HG03354 (cell line): ENCODE measurements at regions not wholly inside any gene's neighbourhood (a gene's known extent, or its start where the extent isn't known, plus 50 kb on each side); places are given as distances from the start of the nearest gene placed in this dataset.
"Not testable (repeated sequence)": the region's sequence is repeated elsewhere in the genome, so short reads cannot be mapped to it uniquely, and the experiment has no call there.

ENCODE experiments used
- ATAC-seq: cut with Tn5 transposase; IDR thresholded peaks from one replicate; pipeline ENCODE4 v1.9.1; 2021; ENCODE audit warnings: mild to moderate bottlenecking; ENCODE audit not compliant: unreplicated experiment, poor library complexity, severe bottlenecking

DNA sequence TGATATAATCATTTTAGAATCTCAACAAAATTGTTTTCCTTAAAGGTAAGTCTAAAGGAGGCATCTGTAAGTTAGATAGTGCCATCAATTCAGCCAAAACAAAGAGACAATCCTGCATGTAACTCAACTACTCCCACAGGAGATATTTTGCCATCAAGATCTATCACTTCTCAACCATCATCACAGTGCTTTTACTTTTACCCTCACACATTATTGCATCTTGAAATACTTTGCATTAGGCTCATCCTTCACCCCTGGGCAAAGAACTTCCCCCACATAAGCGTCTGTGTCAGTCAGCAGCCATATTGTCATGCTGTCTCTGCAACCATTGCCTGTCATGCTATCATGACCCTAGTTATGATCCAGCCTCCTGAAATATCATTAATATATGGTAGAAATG lies 54.9 kb upstream of the NLGN1 start:
- ATAC-seq = no peak

DNA sequence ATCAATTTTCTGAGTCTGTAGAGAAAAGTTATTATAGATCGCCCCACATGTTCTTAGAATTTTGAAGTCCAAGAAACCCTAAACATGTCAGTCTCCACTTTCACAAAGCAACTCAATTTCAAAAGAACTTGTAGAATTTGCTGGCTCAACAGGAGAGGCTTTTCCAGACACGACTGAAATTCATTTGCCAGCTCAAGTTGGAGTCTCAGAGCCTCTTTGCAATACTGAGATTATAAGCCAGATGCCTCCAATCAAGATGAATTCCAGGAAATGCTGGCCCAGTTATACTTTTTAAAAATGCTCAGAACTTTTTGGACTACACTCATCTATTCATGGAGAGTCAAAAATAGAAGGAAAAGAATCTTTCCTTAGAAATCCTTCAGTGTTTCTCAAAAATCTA lies 56.9 kb upstream of the NLGN1 start:
- no peak for ATAC-seq

DNA sequence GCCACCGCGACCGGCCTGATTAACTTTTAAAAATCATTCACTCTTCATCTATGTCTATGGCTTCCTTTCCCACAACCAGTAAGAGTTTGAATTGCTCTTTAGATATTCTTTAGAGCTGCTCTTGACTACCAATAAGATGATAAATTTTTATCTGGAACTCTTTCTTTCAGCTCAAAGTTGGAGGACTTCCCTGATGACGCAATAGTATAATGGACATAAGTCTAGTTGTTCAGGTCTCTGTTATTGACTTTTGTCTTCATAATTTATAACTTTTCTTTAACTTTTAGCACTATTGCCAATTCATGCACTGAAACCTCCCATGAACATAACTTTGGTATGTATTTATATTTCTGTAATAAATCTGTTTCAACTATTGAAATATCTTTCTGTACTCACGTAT lies 61.3 kb upstream of the NLGN1 start:
- ATAC-seq = no peak

DNA sequence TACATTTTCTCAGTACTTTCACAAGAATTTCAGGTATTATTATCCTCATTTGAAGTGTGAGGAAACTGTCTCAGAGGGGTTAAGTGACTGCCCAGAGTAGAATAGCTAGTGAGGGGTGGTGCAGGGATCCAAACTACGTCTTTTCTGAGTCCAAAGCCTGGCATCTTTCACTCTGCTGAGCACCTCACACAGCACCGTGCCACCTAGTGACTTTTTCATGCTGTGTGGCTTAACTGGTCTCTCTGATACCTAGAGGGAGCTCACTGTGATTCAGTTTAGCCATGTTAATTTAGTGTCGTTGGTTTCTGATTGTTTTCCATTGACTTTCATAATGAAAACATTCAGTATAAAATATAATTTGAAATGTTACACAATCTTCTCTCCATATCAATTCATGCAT lies 91.4 kb upstream of the NLGN1 start:
- no peak for ATAC-seq

DNA sequence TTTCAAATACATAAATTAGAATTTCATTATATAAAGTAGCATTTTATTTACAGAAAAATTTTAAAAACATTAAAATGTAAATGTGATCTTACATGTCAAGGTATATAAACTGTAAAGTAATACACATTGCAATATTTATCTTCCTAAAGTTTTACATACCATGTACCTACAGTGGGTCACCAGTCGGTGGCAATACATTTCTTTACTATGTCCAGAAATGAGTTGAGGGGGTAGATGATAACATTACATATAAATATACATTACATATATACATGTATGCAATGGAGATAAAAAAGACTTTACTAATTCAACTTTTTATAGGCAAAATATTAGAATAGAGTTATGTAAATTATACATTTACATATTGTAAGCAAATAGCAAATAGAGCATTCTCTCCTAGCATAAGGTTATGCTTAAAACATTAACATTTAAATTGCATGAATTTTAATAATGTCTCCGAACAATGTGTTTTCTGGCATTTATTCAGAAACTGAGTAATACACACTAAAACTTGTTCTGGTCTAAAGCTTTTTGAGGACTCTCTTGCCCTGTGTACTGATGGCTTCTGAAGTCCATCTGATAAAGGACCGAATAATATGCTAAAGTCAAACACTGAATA lies 93.3 kb upstream of the NLGN1 start:
- no peak for ATAC-seq

DNA sequence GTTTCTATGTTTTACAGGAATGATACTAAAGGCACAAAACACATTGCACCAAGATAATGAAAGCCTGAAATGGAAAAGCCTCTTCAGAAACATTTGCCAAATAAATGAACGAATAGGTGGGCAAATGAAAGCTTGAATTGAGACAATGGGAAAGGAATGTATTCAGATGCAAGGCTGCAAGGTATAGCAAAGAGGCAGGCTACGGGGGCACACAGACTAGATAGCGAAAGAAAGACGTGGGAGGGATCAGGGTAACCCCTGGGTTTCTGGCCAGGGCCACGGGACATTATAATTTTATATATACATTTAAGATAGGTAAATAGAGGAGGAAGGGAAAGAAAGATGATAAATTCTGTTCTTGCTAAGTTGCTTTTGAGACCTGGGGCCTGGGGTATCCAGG lies 95.9 kb upstream of the NLGN1 start:
- ATAC-seq = no peak

DNA sequence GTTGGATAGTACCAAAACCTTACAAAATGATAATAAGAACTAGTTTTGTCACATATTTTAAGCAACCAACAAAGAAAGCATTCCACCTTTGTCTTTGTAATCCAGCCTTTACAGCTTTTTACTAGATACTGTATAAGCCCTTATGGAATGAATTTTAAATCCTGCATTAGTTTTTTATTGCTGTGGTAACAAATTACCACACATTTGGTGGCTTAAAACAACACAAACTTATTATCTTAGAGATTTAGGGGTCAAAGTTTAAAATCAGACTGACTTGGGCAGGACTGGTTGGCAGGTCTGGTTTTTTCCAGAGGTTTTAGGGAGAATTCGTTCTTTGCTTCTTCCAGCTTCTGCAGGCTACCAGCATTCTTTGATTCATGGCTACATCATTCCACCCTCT lies 108.5 kb upstream of the NLGN1 start:
- no peak for ATAC-seq

DNA sequence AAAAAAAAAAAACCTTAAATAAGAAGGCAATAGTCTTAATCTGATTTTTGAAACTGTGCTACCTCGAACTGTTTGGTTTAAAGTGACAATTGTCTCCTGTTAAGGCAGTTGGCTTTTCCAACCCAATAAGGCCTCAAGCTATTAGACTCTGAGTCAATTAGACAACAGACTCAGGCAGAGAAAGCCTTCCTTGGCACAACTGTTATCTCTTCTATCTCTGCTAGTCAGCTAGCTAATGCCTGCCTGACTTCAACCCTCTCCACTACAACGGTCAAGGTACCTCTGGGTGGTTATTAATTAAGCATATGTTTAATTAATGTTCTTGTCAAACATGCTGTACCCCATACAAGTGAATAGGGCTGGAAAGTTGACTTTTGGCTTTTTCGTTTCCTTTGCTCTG lies 110.2 kb upstream of the NLGN1 start:
- ATAC-seq = no peak

DNA sequence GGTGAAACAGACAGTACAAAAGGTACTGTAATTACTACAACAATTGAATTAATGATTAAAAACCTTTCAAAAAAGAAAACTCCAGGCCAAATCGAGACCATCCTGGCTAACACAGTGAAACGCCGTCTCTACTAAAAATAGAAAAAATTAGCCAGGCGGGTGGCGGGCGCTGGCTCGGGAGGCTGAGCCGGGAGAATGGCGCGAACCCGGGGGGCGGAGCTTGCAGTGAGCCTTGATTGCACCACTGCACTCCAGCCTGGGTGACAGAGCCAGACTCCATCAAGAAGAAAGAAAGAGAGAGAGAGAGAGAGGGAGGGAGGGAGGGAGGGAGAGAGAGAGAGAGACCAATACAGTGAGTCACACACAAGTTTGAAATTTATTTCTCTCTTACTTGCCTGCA lies 111.0 kb upstream of the NLGN1 start:
- not testable (repeated sequence) for ATAC-seq

DNA sequence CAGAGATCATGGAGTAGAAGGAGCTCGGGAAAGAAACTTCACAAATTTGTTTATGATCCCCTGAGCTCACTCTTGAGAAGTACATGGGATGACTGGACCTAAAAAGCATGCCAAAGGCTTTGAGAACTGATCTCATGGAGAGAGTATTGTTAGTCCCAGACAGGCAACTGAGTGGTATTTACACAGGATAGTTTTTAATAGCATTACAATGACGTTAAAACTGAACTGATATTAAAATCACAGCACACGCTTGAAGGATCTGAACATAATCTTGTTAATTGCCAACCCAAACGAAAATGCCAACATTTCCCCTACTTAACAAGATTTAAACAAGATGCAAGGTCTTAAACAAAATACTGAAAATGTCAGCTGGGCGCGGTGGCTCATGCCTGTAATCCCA lies 113.2 kb upstream of the NLGN1 start:
- no peak for ATAC-seq

DNA sequence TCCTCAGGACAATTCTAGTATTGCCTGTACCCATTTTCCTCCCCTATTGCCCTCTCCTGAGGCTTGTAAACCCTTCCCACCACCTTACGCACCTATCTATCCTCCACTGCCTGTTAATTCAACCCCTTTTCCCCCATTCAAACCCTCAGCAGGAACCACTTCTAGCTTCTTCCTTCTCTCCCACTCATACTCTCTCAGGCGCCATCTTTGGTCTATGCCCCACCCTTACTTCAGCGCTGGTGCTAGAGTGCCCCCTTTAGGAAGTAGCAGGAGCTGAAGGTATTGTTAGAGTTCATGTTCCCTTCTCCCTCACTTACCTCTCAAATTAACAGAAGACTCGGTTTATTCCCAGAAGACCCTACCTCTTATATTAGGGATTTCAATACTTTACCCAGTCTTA lies 121.8 kb upstream of the NLGN1 start:
- peak; percentile 66 for ATAC-seq

DNA sequence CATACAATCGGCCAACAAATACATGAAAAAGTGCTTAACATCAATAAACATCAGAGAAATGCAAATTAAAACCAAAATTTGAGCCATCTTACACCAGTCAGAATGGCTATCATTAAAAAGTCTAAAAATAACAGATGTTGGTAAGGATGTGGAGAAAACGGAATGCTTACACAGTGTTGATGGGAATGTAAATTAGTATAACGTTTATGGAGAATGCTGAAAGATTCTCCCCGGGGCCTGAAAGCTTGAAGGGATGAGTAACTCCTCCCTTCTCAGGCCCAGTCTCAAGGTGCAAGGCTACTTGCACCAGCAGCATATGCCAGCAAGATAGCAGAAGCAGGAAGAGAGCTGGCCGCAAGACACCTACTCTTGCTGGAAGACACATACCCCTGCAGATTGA lies 123.7 kb upstream of the NLGN1 start:
- ATAC-seq = no peak

DNA sequence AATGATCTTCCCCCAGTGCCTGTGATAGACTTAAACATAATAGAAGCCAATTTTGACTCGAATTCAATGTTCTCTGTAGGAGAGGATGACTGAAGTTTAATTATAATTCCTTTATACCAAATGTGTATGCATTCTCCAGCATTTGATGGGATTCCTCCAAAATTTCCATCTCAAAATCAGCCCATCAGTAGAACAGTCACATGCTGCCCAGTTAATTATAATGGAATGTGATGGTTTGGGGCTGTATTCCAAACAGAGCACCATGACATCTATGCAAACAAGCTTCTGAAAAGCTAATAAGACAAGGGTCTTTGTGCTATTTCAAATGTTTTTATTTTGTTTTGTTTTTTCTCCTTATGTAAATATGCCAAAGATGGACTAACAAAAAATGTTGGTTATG lies 127.7 kb upstream of the SPATA16 start:
- ATAC-seq = no peak

DNA sequence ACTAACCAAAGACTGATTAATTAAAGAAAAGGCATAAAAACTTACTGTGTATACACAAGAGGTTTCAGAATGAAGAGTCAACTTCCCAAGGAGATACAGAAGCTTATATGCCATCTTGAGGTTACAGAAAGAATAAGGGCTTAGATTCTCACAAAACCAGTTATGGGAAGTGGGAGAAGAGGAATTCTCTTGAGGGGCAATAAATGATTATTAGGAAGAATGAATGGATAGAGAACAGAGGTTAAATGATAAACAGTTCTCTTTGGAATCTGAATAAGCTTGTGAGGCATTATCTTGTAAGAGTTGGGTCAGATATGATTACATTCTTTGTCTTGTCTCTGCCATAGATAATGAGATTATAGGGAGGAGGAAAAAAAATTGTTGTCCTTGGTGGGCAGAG lies 126.7 kb upstream of the SPATA16 start:
- no peak for ATAC-seq

DNA sequence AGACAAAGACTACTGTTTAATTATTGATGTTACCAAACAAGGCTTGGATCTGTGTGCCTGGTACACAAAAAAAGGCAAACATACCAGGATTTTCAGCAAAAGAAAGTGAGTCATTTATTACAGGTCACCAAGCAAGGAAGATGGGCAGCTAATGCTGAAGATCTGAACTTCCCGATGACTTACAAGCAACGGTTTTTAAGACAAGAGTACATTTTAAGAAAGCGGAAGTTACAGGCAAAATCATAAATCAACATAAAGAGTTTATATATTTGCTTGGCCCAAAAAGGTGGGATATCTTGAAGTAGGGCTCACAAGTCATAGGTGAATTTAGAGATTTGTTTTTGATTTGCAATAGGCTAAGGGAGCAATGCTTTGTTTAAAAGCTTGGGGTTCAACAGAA lies 125.4 kb upstream of the SPATA16 start:
- no peak for ATAC-seq

DNA sequence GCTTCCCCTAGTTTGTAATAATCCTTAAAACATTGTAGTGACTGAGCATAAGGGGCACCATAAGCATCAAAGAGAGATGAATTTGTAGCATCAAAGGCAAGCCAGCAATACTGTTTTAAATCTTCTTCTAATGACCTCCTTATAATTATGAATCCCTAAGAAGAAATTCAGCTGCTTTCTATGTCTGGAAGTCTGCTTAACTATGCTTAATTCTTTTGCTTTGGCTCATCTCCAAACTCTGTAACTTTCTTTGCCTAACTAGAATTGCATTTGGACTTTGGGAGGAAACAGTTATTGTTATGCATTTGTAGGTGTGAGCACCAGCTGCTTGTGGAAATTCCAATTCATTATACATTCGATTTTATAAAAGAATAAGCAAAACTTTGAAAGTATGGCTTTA lies 117.7 kb upstream of the SPATA16 start:
- ATAC-seq = no peak

DNA sequence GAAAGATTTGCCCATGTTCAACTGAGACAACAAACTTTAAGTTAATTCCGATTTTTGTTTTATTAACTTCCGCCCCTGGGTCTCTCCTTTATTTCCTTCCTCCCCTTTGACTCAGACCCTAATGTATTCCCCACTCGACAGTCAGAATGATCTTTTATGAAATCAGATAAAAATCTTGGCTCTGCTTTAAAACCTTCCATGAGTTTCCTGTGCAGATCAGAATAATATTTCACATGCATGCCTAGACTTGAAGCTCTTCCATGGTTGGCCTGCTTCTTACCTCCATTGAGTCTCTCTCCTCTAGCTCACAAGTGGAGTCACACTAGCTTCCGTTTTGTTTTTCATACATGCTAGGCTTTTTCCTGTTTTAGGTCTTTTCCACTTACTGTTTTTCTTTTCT lies 116.8 kb upstream of the SPATA16 start:
- ATAC-seq = no peak

DNA sequence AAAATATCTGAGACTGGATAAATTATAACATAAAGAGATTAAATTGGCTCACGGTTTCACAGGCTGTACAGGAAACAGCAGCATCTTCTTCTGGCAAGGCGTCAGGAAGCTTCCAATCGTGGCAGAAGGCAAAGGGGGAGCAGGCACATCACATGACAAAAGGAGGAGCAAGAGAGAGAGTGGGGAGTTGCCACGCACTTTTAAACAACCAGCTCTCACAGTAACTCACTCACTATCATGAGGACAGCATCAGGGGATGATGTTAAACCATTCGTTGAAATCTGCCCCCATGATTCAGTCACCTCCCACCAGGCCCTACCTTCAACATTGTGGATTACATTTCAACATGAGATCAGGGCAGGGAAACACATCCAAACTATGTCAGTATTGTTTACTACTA lies 114.5 kb upstream of the SPATA16 start:
- ATAC-seq = no peak

DNA sequence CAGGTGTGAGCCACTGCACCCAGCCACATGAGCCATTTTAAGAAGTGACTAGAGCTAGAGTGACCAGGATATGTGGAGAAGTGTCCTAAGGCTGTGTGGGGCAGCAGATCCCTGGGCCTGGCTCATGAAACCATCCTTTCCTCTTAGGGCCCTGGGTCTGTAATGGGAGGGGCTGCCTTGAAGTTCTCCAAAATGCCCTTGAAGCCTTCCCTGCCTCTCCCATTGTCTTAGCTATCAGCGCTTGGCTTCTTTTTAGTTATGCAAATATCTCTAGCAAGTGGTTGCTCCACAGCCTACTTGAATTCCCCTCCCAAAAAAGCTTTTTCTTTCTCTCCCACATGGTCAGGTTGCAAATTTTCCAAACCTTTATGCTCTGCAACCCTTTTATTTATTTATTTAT lies 112.4 kb upstream of the SPATA16 start:
- ATAC-seq = no peak

DNA sequence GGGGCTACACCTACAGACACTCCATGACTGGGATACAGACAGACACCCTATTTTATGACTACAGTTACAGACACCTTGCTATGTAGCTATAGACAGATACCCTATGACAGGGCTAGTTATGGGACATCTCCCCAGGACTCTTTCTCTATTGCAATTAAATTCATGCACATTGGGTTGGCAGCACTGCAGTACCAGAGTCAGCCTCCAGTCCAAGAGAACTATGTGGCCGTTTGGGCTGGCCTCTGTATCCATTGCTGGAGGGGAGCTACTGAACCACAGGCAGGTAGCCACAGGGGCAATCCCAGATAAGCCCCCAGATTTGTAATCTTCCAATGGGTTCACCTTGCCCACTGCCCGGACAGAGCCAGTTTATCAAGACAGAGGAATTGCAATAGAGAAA lies 108.4 kb upstream of the SPATA16 start:
- ATAC-seq = no peak

DNA sequence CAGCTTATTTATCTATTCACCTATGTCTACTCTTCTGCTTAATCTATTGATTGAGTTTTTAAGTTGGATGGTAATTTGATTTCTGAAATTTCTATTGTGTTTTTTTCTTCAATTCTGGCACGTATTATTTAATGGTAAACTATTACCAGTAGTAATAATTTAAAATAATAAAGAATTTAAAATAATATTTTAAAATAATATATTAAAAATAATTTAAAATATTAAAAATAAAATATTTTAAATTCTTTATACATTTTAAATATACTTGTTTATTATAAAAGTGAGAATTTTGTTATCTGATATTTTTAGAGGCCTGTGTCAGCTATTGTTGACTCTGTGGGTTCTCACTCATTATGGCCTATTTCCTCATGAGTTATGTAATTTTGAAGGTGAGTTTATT lies 100.7 kb upstream of the SPATA16 start:
- ATAC-seq = no peak

DNA sequence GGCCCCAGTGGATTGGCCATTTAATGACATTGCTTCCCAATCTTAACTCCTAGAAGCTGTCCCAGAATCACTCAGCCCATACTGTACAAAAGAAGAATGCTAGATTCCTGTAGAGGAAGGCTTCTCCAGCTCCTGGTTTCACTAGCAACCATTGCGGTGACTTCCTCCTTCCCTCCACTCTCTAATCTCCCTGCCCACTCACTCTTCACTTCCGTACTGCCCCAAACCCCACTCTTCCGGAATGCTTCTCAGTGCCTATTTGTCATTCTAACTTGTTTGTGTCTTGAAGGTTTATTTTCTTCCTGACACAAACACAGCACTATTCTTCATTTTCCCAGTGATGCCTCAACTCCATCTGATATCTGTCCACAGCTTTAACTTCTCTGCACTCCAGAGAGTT lies 97.1 kb upstream of the SPATA16 start:
- ATAC-seq = no peak

DNA sequence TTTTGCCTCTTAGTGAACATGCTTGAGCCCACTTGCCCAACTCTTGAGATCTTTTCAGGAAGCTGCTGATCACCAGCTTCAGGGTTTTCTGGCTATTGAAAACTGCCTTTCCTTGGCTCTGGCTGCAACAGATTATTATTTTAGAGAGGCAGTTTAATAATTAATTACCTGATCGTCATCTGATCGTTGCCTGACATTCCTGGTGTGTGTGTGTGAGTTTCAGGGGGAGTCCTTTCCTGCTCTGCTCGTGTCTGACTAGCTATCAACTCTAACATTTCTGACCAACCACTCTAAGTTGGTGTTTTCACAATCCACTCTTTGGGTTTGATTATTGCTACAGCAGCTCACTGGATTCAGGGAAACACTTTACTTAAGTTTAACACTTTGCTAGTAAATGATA lies 84.3 kb upstream of the SPATA16 start:
- no peak for ATAC-seq
